GM18505 (cell line): ENCODE measurements at regions not wholly inside any gene's neighbourhood (a gene's known extent, or its start where the extent isn't known, plus 50 kb on each side); places are given as distances from the start of the nearest gene placed in this dataset.

Experiments
- ATAC-seq: cut with Tn5 transposase; IDR thresholded peaks from one replicate; pipeline ENCODE4 v1.9.1; 2021; ENCODE audit not compliant: unreplicated experiment
- POLR2A ChIP-seq: IDR thresholded peaks from 4 replicates; pipeline ENCODE4 v1.6.1; 2011; ENCODE audit warnings: borderline replicate concordance; ENCODE audit not compliant: insufficient read depth, insufficient read length; ENCODE audit errors: extremely low read depth

GRCh38 chr3:43909149-43909548, 218.4 kb downstream of the ABHD5 start:
- ATAC-seq: no peak
- TF ChIP-seq POLR2A: no peak

- ATAC-seq: no peak
- no peak for TF ChIP-seq POLR2A
These were observed 220.0 kb downstream of the ABHD5 start for GRCh38 chr3:43910750-43911149.

DNA sequence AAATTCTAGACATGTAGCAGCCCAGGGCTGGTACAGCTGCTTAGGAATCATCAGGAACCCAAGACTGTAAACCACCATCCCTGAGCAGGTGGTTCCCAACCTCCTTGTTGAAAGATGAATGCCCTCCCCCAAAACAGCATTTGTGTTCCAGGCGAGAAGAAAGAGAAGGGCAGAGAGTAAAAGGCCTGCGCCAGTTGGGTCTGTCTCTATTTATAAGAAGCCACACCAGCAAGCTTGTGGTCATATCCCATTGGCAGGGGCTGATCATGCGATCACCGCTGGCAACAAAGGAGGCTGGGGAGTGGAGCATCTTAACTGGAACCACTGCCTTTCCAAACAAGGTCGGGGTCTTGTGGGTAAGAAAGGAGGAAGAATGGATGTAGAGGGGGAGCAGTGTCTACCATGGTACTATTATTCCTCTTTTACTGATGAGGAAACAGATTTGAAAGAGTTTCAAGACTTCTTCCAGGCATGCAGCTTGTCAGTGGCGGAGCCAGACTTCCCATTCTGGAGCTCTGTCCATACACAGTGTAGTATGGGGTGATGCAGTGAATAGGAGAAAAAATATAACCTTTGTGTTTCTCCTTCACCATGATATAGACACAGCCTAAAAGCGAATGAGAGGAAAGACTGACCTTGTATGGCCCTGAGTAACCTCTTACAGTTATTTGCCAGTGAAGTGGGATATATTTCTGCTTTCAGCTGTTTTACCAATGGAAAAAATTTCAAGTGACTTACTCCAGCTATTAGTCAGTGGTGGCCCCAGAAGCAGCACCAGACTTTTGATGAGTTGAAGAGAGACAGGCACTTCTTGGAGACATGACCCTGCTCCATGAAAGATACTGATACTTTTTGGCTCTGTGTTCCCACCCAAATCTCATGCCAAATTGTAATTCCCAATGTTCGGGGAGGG, 222.6 kb downstream of the ABHD5 start:
- ATAC-seq: no peak
- TF ChIP-seq POLR2A: no peak

DNA sequence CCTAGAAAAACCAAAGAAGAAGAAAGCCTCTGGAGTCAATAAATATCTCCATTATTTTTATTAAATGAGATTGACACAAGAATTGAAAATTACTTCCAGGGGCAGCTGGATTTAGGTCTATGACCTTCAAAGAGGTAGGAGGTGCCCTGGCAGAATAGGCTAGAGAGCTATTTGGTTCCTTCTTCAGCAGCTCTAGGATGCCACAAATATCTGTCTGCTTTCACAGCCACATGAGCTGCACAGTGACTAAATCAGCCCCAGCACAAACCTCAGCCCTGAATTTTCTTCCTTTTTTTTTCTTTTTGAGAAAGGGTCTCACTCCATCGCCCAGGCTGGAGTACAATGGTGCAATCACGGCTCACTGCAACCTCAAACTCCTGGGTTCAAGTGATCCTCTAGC, 223.5 kb downstream of the ABHD5 start:
- no peak for ATAC-seq
- TF ChIP-seq POLR2A: no peak

- TF ChIP-seq POLR2A: no peak
- no peak for ATAC-seq
These were observed 224.8 kb downstream of the ABHD5 start for GRCh38 chr3:43915546-43915945.

DNA sequence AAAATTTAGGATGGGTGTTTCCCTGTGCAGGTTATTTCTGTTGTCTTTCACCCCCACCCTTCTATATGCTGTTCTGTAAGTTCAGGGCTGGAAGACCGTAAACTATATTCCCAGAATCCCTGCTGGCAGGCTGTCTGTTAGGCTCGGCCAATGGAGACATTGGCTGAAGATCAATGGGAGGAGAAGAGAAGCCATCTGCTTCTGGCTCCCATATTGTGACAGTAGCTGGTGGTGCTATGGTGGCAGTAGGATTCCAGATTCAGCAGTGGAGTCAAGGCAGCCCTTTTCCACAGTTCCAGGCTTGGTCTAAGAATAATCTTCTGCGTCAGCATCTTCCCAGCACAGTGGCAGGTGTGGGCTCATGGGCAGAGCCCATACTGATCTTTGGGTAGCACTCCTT, 226.6 kb downstream of the ABHD5 start:
- no peak for TF ChIP-seq POLR2A
- no peak for ATAC-seq

DNA sequence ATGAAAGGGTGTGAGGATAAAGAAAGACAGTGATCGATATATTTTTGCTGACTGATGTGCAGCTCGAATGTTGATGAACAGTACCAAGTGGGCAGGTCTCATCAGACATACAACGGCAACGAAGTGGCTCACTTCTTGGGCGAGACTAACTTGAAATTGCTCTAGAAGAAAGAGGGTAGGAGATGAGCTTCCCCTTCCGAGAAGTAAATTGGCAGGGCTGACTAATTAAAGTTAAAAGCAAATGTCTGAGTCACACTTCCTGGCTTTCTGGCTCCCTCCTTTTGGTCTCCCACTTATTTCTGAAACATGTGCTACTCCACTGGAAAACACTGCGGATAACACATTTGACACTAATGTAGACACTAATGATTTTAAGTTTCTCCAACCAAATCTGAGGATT, 228.3 kb downstream of the ABHD5 start:
- no peak for ATAC-seq
- no peak for TF ChIP-seq POLR2A

DNA sequence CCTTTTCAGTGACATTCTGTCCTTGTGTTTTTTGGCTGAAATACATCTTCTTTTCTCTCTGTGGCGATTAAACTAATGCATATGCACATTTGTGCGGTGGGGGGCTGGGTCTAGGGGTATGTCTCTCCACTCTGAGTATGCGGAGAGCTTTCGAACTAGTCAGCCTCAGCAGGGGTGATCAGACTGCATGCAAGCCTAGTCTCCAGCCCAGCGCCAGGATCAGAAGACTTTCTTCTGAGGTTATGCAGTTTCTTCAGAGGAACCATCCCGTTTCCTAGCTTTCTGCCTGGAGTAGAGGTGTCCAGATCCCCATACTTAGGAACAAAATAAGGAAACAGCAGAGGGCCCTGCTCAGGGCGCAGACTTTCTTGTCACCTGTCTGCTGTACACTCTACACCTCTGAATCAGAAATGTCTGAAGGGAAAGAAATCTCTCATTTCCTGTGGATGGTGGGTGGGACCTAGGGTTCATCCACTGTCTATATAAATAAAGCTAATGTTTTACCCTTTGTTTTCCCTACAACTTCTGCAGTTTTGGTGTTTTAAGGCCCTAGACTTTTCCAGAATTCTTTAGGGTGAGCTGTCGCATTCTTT, 230.4 kb downstream of the ABHD5 start:
- ATAC-seq: no peak
- no peak for TF ChIP-seq POLR2A

DNA sequence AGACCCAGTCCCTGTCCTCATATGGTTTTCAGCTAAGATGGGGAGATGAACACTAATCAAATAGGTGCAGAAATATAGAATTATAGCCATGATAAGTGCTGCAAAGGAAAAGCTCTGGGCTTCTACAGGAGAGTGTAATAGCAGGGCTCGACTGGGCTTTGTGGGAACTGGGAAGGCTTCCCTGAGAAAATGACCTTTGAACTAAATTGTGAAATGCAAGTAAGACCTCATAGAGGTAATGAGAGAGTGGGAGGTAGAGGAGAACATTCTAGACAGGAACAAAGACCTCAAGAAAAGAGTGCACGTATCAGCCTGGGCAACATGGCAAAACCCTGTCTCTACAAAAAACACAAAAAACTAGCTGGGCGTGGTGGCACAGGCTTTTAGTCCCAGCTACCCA, 231.6 kb downstream of the ABHD5 start:
- ATAC-seq: no peak

GRCh38 chr3:43923104-43923882, 232.6 kb downstream of the ABHD5 start:
- TF ChIP-seq POLR2A: no peak
- no peak for ATAC-seq

More for the DNA sequence above, 231.6 kb downstream of the ABHD5 start:
- no peak for TF ChIP-seq POLR2A

DNA sequence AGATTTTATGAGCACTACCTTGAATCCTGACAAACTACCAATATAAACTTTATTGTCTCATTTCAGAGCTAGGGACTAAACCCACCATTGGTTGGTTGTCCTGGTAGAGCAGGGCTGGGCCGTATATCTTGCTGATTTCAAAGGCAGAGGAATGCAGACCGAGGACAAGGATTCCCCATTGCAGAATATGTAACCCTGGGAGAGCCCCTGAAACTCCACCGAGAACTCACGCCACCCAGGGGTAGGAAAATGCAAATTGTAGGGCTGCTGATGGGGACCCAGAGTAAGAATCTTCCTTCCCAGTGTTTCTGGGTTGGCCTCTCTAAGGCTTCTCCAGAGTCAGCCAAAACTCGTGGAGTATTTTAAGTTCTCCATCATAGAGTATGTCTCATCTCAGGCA, 235.3 kb downstream of the ABHD5 start:
- no peak for TF ChIP-seq POLR2A

GRCh38 chr3:43932921-43933320, 242.2 kb downstream of the ABHD5 start:
- no peak for TF ChIP-seq POLR2A
- no peak for ATAC-seq

More for the DNA sequence above, 235.3 kb downstream of the ABHD5 start:
- ATAC-seq: no peak

DNA sequence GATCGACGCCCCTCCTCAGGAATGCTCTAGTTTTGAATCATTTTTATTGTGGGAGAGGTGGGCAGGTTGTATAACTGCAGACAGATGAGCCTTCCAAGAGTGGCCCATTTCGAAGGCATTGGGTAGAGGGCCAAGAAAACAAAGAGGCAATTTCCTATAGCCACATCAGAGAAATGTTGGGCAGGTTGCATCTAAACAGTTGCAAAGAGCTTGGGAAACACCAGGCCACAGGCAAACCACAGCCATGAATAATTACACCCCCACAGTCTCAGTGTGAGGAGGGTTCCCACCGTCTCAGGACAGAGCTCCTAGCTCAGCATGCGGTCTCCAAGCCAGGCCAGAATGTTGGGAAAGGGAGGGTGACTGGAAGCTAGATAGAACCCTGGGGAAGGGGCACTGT, 257.3 kb downstream of the ABHD5 start:
- ATAC-seq: no peak
- TF ChIP-seq POLR2A: no peak

- no peak for TF ChIP-seq POLR2A
- ATAC-seq: no peak
These were observed 258.9 kb downstream of the ABHD5 start for GRCh38 chr3:43949594-43949993.

DNA sequence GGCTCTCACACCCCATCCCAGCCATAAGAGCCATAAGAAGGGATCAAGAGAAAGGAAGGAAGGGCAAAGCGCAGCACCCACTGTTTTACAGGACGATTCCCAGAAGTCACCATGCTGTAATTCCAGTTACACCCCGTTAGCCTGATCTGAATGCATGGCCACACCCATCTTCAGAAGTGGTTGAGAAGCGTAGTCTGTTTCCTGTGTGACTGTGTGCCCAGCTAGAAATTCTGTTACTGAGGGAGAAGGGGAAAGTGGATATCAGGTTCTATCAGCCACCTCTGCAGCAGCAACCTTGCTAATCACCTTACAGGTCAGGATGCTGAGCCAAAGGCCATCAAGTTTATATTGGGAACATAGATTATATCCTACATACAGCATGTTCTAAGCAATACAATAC, 260.0 kb downstream of the ABHD5 start:
- no peak for ATAC-seq
- no peak for TF ChIP-seq POLR2A
